NCI-H748 (cell line): ENCODE measurements at regions not wholly inside any gene's neighbourhood (a gene's known extent, or its start where the extent isn't known, plus 50 kb on each side); places are given as distances from the start of the nearest gene placed in this dataset.
"Not testable (repeated sequence)": the region's sequence is repeated elsewhere in the genome, so short reads cannot be mapped to it uniquely, and the experiment has no call there.

Source experiments
- DNase-seq: peaks from one replicate; lab custom pipeline; 2025; ENCODE audit not compliant: unreplicated experiment; lab: John Stamatoyannopoulos, UW

- DNase-seq = peak; percentile 98
Measured at GRCh38 chr22:48827268-48827846, 1000.3 kb downstream of the BRD1 start.

- DNase-seq = peak; percentile 25
Measured at GRCh38 chr22:48826546-48826945, 1001.1 kb downstream of the BRD1 start.

DNA sequence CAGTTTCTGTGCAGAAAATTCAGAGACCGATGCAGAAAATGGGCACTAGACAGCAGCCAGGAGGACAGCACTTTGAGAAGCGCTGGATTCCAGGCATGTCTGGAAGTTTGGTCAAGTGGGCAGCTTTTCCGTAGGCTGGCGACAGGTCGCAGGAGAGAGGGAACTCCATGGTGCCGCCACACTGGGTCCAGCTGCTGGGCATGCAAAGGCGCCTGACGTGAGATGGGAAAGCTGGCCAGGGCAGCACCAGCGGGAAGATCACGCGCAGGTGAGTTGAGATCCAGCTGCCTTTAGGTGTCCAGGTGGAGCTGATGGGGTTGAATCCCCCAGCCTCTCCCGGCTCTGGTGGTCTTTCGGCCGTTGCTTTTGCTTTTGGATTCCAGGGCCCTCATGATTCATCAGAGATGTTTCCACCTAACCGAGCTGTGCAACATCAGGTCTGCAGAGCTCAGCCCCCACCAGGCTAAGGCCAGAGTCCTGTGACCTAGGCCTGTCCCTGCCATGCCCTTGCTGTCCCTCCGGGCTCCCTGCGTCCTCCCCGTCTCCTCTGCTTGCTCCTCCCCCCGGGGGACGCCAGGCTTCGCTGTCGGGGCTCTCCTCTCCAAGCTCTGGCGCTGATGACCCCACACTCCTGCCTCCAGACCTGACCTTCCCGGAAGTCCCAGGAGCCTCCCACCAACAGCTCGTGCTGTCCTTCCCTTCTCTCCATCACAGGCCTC, 1001.7 kb downstream of the BRD1 start:
- peak; percentile 50 for DNase-seq

- DNase-seq = peak; percentile 98
Measured at GRCh38 chr22:48824712-48825651, 1002.7 kb downstream of the BRD1 start.

DNA sequence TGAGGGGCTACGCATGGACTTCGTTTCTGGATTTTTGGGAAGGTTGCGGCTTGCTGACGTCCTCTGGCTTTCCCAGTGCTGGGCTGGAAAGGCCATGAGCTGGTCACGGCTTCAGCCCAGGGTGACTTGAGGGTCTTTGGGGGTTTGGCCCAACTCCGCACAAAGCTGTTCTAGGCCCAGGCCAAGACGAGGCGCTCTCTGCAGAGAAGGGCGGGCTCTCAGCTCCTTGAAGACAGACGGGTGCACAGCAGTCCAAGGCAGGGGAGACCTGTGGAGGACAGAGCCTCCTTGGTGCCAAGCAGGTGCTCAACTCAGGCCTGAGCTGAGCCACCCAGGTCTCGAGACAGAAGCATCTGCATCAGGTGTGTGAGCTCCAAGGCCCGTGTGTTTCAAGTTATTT, 1003.7 kb downstream of the BRD1 start:
- no peak for DNase-seq

GRCh38 chr22:48822278-48823233, 1005.1 kb downstream of the BRD1 start:
- DNase-seq = no peak

DNA sequence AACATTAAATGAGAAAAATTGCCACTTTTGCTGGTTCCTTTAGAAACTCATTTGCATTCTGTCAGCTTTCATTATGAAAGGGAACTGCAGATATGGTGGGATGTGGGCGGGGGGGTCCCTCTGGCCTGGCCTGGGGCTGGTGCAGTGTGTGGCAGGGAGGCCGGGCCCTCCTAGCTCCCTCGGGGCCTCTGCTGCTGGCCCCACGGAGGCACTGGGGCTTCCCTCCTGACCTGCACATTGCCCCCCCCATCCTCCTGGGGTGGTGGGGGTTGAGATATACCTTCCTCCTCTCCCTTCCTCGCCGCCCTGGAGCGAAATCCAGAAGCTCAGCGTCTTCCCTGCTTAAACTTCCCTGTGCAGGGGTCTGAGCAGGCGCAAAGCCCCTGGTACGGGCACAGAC, 1005.9 kb downstream of the BRD1 start:
- no peak for DNase-seq

- DNase-seq = no peak
Measured at GRCh38 chr22:48821346-48821690, 1006.4 kb downstream of the BRD1 start.

- no peak for DNase-seq
Measured at GRCh38 chr22:48820481-48821345, 1007.0 kb downstream of the BRD1 start.

DNA sequence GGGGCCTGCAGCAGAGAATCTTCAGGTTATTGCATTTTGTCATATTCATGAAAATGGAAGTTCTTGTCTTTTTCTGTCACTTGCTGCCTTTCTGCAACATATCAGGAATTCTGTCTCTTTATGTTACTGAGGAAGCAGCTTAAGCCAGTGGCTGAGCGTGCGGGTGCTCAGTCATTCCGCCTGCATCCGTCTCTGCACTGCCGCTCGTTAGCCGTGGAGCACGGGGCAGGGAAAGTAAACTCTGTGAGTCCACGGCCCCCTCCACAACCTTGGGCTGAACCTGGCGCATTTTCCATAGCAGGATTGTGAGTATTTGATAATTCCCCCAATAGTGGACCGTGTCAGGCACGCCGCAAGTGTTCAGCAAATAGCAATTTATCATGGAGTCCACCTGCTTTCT, 1007.7 kb downstream of the BRD1 start:
- DNase-seq = no peak

GRCh38 chr22:48819232-48819631, 1008.4 kb downstream of the BRD1 start:
- no peak for DNase-seq

DNA sequence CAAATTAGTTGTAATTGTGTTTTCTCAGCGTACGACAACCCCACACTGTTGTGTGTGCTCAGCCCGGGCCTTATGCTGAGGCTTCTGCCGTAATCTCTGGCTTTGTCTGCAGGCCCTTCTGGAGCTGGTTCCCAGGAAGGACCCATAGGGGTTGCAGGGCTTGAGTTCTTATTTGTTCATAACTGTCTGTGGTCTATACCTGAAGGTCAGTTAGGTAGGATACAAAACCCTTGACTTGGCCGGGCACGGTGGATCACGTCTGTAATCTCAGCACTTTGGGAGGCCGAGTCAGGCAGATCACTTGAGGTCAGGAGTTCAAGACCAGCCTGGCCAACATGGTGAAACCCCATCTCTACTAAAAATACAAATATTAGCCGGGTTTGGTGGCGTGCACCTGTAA, 1010.2 kb downstream of the BRD1 start:
- DNase-seq = not testable (repeated sequence)

- peak; percentile 98 for DNase-seq
Measured at GRCh38 chr22:48811885-48812284, 1015.8 kb downstream of the BRD1 start.

GRCh38 chr22:48808038-48808960, 1019.4 kb downstream of the BRD1 start:
- DNase-seq = no peak

DNA sequence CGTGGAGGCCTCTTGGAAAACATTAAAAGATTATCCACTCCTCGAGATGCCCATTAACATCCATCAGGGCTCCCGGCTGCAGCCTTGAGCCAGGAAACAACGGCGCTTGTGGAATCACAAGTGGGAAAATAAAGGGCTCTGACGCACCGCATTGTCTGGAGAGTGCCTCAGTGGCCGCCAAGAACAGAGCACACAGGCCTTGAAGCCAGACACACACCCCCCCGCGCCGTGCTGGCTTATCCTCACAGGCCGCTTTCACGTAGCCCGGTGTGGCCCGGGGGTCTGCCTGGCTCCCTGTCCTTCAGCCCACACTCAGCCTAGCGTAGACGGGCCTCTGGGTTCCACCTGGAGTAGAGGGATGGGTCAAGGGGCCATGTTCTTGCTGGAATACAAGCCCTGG, 1020.5 kb downstream of the BRD1 start:
- DNase-seq = peak; percentile 13

DNA sequence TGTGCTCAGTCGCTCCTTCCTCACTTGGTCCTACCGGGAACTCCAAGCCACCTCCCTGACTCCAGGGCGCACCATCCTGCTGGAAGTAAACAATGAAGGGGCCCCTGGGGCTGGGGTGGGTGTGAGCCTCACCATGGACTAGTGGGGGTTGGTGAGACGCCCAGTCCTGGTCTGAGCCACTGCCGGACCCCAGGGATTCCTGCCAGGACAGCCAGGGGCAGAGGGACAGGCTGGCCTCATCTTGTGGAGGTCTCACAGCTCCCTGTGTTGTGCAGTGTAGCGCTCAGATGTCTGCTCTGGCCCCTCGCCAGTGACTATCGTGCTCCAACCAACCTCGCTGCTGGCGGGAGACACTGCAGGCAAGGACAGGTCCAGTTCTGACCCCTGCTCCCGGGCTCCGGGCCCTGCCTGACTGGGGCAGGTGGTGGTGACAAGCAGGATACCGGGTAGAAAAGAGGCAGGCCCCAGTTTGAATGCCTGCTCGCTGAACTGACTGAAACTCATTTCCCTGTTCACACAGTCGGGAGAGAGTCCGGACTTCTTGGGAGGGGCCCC, 1021.4 kb downstream of the BRD1 start:
- peak; percentile 18 for DNase-seq

- DNase-seq = no peak
Measured at GRCh38 chr22:48805516-48805915, 1022.2 kb downstream of the BRD1 start.

DNA sequence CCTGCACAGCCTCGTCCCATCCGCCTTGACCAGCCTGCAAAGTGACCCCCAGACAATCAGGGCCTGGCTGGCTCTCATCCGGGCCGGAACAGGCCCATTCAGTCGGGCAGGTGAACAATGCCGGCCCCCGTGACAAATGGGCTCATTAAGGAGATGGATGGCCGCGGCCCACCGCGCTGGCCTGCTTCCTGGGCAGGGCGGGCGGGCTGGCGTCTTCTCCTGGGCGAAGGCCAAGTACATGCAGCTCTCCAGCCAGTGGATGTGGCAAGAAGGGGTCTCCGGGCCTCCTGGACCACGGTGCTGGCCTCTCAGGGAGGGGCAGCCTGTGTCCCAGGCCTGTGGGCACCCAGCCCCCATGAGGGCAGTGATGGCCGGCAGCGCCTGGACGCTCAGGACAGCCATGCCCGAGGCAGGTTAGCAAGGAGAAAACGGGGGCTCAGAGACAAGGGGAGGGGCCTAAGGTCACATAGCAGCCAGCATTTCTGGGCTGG, 1022.8 kb downstream of the BRD1 start:
- peak; percentile 39 for DNase-seq
